ENCODE measurements at regions not wholly inside any gene's neighbourhood (a gene's known extent, or its start where the extent isn't known, plus 50 kb on each side); places are given as distances from the start of the nearest gene placed in this dataset.

DNA sequence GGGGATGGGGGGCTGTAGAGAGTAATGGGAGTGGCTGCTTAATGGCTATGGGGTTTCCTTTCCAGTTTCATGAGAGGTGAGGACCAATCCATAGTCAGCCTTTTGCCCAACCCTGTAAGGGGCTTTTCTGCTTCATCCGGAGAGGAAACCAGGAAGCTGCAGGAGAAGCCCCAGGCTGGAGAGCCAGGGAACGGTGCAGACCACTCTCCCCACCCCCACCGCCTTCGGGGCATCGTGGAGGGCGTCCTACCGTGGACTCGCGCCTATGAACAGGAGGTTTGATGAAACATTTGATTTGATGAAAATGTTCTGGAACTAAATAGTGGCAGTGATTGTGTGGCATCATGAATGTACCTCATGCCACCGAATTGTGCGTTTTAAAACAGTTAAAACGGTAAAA lies 204.3 kb upstream of the DIO3 start:
- DNase-seq (ENCODE audit: low read depth in 2 of 2) = no peak

DNA sequence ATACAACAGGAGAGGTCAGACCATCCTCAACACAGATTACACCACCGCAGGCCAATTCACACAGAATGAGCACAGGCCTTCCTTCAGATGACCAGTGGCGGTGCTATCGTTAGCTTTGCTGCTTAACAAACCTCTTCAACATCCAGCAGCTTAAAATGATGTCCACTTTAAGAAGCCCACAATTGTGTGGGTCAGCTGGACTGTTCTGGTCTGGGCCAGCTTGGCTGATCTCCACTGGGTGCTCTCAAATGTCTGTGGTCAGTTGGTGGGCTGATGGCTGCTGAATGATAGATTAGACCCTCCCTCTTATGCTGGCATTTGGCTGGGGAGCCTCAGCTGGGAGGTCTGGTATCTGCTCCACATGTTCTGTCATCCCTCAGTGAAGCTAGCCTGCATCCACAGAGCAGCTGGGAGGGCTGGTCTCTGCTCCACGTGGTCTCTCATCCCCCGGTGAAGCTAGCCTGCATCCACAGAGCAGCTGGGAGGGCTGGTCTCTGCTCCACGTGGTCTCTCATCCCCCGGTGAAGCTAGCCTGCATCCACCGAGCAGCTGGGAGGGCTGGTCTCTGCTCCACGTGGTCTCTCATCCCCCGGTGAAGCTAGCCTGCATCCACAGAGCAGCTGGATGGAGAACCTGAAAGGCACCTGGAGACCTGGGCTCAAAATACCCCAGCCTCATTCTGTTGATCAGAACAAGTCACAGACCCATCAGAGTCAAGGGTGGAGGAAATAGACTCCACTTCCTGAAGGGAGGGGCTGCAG lies 203.6 kb upstream of the DIO3 start:
- no peak for DNase-seq (ENCODE audit: low read depth in 2 of 2)

DNA sequence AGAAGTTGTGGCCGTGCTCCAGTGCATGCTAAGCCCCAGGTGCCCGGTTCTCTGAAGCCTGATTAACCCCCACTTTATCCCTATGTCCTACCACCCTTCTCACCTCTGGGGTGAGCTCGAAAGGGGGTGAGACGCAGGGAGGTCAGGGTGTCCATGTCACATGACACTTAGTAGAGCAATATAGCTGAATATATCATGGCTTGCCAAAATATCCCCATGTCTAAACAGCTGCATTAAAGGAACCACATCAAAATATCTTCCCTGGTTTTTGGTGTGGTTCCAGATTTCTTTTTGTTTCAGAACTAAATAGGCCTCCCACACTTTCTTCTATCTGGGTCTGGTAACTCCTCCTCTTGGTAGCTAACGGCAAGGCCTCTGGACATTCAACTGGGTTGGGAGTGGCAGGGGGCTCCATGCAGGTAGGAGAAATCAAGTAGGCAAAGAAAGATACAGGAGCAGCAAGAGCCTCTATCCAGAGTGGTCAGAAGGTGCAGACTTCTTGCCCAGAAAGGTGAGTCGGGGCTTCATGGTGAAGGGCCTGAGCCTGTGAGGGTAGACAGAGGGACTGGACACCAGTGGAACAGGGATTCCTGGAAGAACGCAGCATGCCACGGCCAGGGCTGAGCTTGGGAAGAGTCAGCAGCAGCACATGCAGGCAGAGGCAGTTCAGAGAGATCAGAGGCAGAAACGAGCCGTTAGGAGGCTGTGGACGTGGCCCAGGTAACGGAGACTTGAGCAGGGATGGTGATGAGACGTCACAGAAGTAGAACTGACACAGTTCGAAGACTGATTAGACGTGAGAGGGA lies 202.8 kb upstream of the DIO3 start:
- no peak for DNase-seq (ENCODE audit: low read depth in 2 of 2)

DNA sequence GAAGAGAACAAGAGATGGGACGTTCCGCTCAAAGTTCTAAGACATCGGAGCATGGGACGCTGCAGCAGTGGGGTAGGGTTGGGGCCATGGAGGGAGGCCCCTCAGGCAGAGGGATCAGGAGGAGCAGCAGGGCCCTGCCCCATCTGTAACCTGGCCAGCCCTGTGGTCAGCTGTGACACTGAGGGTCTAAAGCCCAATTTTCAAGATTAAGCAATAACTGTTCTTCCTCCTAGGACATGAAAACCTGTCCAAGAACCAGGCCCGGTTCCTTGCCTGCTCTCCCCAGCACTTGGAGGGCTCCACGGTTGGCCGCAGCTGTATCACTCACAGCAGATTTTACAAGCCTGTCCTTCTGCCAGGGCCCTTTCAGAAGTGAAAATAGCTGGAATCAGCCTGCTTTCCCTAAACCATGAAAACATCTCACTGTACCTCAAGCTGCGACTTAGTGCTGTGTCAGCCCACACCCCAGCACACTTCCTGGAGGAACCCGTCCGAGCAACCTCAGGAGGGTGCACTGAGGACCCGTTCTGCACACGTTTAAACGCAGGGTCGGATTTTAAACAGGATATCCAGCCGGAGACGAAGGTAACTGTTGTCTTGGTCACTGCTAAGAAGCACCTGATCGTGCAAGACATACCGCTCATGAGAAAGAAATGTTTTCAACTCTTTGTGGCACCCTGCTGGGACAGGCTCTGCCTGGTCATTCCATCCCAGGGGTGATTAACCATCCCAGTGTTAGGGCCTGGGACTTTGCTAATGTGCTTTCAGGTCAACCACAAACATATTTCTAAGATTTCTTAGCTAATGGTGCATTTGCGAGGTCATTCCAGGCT lies 201.9 kb upstream of the DIO3 start:
- no peak for DNase-seq (ENCODE audit: low read depth in 2 of 2)

DNA sequence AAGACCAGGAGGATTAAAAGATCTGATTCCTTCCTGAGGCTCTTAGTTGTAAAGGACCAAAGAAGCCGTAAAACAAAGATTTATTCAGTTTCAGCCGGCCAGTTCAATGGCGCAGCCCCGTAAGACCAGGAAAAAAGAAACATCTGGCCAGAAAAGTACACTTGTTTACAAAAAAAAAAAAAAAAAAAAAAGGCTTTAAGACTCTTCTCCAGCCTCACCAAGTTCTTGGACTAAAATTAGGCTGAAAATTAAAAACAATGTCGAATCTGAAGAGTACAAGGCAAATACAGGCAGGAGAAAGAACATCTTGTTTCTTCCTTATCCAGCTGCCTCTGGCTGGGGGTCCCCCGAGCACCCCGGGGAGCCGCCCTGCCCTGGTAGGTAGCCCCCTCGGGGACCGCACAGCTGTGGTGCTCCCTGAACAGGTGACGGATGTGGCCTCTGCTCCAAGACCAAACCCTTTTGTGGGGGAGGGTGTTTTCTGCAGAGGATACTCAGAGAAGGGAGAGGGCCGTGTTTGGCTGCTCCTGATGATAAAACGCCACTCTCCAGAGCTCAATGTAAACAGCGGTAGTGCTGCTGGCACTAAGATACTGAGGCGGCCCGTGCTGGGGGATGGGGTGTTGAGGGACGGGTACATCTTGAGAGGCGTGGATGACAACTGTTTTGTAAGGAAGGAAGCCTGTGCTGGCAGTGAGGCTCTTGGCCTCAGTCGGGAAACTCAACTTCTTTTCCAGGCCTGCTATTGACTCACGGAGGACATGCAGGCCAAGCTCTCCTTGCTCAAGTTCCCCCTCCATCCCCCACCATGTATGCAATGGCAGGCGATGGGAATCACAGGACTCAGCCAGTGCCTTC lies 201.0 kb upstream of the DIO3 start:
- DNase-seq (ENCODE audit: low read depth in 2 of 2) = no peak

DNA sequence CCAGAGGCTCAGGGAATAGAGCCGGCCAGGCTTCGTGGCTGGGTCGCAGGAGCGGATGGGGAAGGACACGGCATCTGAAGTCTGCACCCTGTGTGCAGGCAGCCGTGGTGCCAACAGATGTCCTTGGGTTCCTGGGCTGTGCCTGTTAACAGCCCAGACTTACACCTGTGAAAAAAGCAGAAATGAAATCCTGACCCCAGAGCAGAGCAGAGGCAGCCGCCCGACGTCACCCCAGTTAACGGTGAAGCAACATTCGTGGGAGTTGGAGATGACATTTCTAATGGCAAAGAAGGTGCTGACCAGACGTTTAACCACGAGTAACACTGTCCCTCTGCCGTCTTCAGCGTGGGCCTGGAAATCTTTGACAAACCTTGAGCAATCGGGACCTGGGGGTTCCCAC lies 200.3 kb upstream of the DIO3 start:
- no peak for DNase-seq (ENCODE audit: low read depth in 2 of 2)

DNA sequence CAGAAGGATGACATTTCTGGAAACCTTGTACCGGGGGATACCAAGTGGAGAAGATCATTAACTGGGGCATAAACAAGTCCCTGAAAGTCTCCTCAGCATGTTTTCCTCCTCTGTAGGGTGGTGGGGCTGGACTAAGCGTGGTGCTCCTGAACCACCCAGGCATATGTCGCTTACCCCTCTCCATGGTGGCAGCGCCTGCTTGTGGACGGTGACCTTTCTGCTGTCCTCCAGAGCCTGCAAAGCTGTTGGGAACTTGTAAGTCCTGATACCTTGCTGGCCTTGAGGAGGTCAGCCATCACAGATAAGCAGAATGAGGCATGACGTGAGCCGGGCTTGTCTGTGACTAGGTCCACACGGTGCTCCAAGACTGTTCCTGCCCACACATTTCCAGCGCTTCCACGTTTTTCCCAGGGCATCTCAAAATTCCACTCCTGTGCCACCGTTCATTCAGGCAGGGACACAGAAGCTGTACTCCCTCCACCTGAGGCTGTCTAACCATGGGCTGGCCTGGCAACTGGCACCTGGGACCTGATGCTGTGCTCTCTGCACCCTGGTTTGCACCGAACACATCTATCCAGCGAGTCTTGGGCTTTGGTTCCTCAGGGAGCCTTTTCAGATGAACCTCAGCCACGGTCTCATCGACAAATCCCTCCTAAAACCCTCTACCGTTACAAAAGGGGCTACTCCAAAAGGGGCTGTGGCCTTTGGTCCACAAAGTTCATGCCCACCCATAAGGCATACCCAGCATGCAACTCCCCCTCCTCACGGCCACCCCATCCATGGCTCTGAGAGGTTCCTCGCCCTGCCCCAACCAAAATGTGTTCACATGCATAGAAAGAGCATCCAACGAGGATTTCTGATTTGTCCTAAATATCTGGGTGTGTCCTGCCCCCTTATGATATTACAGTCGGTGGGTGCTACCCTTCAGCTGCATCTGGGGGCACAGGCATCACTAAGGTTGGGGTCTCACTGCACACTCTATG lies 199.6 kb upstream of the DIO3 start:
- DNase-seq (ENCODE audit: low read depth in 2 of 2) = no peak

DNA sequence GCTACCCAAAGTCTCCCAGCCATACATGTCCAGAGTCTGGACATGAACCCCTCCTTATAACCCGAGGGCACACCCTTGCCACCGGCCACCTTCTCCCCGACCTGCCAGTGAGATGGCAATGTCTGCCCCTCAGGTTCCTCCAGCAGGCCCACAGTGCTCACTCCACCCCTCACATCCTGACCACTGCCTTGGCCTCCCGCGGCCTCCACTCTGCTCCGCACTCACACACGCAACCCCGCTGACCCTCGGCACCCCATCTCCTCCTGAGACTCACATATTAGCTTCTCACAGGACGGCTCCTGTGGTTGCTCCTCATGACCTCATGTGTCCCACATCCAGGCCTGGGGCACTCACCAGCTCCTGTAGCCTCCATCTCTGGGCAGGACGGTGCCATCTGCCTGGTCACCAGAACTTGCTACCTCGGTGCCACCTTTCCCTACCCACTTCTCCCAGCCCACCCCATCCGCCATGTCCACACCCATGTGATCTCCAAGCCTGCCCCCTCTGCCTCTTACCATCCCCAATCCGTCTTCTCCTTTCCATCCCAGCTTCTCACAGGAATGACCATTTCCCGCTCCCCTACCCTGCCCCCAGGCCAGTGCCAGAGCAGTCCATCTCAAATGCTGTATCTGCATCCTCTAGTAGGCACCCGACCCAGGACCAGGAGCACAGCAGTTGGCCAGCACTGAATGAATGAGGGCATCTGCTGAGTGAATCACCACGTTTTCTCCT lies 198.6 kb upstream of the DIO3 start:
- DNase-seq (ENCODE audit: low read depth in 2 of 2) = no peak

DNA sequence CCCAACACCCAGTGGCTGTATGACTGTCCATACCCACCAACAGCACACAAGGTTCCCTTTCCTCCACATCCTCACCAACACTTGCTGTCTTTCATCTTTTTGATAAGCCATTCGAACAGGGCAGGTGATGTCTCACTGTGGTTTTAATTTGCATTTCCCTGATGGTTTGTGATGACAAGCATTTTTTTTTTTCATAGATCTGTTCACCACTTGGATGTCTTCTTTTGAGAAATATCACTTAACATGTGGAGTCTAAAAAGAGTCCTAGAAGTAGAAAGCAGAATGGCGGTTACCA lies 198.1 kb upstream of the DIO3 start:
- DNase-seq (ENCODE audit: low read depth in 2 of 2) = no peak

DNA sequence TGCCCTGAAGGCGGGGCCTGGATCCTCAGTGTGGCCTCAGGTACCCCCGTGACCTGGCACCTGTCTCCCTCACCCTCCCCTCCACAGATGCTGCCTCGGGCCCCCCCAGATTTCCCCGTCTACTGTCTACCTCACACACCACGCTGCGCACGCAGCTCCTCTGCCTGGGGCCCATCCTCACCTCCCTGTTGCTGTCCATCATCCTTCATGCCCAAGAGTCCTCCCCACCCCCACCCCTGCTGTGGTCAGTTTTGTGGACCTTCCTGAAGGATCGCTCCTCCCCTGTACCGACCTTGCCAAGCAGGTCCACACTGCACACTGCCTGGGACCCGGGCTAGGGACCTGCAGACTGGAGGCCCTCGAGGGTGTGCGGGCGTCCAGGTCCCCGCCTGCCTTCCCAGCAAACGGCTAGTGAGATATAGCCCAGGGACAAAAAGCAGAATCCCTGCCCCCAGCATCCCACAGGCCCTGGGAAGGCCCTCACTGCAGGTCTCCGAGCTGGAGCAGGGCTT lies 197.4 kb upstream of the DIO3 start:
- DNase-seq (ENCODE audit: low read depth in 2 of 2) = no peak

DNA sequence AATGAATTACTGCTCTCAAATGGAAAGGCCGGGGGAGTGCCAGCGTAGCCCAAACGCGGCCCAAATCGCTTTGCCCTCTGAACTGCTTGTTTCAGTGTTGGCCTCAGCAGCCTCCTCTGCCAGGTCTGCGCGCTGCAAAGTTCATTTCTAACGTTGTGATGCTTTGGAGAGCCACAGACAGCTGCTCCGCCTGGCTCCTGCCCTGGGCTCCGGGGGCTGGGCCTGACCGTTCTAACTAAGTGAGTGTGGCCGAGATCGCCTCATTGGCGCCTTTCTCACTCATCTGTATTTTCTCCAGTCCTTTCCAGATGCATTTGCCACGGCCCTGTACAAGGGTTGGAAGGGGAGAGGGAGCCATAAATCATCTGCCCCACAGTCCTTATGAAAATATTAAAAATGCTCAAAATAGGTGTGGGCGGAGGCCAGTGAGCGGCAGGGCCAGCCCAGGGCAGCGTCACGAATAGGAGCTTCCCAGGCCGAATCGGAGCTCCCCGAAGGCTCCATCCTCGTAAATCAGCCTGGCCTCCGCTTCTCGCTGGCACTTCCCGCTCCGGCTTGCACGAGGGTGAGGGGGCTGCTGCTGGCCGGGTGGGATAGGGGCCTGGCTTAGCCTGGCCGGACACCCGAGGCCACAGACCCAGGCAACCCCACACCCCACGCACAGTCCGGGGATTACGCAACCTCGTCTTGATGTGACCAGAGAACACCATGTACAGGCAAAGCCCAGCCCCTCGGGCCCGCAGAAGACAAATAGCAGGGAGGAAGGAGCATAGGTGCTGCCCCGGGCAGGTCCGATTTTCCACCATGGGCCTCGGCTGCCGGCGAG lies 196.6 kb upstream of the DIO3 start:
- no peak for DNase-seq (ENCODE audit: low read depth in 2 of 2)

DNA sequence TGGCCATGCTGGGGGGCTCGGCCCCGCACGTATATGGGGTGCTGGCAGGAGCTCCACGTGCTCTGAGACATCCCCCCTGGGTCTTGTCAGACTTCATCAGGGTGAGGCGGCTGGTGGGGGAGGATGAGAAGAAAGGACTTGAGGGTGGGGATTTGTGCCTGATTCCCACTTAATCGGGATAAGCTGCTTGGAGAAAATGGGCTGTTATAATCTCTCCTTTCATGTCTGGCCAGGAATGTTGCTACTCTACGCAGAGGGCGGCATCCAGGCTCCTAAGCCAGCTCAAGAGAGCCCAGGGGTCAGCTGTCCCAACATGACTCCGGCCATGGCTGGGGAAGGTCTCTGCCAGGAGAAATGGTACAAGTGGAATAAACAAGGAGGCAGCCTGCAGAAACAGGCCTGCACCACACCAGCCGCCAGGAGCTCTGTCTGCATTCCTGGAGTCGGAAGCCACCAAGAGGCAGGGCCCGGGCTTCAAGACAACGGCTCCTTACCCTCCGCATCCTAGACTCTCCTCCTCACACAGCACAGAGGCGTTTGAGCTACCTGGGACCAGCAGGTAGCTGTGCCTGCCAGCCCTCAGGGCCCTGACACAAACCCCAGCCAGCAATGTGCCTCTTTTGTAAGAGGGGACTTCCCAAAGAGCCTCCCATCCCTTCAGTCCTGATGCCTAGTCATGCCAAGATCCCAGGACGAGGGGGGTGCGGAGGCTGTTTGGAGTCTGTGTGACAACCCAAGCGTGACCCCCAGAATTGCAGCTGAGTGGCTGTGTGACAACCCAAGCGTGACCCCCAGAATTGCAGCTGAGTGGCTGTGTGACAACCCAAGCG lies 195.8 kb upstream of the DIO3 start:
- no peak for DNase-seq (ENCODE audit: low read depth in 2 of 2)

DNA sequence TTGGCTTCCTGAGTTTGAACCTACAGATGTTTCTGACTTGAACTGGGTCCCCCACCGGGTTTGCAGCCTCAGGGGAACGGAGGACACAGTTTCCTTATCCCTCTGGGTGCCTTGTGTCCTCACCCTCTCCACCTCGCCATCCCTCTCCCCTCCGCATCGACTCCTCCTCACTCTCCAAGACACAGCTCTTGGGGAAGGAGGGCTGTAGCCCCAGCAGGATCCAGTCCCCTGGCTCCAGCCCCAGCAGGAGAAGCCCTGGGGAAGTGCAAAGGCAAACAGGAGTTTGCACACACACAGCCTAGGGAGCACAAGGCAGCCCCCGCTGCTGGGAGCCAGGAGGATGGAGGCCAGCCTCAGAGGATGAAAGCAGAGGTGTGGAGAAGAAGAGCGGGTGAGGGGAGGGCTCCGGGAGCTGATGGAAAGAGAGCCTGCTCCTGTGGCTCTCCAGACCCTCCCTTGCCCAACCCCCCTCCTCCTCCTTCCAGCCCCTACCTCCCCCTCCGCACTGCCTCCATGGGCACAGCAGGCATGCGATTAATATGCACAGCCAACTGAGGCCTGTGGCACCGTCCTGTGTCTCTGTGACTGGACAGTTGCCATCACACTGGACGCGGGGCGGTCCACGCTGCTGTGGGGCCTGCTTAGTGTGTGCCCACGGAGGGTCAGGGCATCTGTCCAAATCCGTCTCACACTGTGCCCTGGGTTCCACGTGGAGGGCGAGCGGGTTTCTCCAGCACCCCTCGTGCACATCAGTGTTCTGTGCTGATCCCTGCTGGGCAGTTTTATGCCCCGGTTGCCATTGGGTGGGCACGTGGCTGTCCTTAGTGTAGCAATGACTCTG lies 193.7 kb upstream of the DIO3 start:
- DNase-seq (ENCODE audit: low read depth in 2 of 2) = no peak

DNA sequence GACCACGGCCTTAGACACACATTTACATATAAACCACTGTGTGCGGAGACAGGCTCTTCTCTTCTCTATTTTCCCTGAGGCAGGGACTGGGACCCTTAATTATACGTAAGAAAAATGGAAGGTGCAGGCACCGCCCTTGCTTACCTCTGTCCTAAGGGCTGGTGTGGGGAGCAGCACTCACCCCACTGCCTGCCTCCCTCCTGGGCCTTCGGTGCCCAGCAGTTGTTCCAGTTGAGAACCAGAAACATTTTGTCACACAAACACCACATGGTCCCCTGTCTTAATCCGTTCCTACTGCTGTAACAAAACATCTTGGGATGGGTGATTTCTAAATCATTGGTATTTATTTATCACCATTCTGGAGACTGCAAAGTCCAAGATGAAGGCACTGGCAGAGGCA lies 192.7 kb upstream of the DIO3 start:
- no peak for DNase-seq (ENCODE audit: low read depth in 2 of 2)

DNA sequence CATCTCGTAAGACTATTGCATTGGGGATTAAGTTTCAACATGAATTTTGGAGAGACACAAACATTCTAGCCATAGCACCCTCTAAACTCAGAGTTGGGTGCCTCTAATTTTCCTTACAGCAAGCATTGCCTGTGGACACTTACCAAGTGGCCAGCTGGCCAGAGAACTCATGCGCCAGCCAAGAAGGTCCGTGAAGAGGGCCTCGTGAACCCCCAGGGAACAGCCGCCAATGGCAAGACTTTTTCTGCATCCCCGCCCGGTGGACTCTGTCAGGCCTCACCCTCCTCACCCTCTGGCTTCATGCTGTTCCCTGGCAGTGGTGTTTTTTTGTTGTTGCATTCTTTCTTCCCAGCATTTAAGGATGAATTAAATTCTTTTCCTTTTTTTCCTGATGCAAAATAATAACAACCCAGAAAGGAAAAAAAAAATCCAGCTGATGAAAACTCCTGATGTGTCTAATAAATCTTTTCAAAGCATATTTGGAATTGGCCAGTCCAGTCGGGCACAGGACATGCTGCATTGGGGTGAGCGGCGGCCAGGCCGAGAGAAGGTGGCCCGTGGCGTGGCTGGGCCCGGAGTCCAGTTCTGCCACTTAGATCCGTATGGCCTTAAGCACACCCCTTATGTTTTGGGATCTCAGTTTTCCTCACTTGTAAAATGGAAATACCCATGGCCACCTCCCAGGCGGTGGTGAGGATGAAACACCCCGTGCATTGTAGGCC lies 191.9 kb upstream of the DIO3 start:
- no peak for DNase-seq (ENCODE audit: low read depth in 2 of 2)

DNA sequence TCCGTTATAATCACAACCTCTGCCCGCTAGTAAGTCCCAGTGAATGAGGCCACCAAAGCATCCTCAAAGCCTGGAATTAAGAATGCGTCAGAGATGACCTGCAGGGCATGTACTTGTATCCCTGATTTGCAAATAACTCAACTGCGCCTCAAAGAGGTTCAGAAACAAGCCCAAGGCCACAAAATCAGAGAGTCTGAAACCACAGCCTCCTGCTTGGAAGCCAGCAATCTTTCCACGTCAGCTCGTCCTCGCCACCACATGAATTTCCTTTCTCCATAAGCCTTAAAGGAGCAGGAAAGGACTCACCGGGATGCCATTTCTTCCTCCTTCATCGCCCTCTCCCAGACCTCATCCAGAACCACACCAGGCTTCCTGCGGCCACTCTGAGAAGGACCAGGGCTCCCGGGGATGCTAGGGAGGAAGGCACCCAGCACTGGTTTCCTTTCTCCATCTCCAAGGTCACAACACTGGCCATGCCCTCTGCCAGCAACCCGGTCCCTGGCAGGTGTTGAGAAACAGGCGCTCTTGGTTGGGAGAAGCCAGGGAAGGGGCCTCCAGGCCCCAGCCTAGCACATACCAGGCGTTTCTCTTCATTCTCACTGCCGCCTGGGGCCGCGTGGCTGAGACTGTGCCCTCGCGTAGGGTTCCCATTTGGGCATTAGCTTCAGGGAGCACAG lies 191.2 kb upstream of the DIO3 start:
- DNase-seq (ENCODE audit: low read depth in 2 of 2) = no peak
